Stimulated activated CD4-positive, alpha-beta T cell treated with anti-CD3 and anti-CD28 coated beads, TNF-alpha, amount 100 ng/mL, for 24 hours (primary cell): ENCODE measurements at regions not wholly inside any gene's neighbourhood (a gene's known extent, or its start where the extent isn't known, plus 50 kb on each side); places are given as distances from the start of the nearest gene placed in this dataset.
"Not testable (repeated sequence)": the region's sequence is repeated elsewhere in the genome, so short reads cannot be mapped to it uniquely, and the experiment has no call there.

ENCODE experiments used
- DNase-seq, 3 experiments: peaks; one replicate each; pipeline ENCODE4 v3.0.0-alpha.2; 2020; ENCODE audit warnings: low read depth in 3 of 3

DNA sequence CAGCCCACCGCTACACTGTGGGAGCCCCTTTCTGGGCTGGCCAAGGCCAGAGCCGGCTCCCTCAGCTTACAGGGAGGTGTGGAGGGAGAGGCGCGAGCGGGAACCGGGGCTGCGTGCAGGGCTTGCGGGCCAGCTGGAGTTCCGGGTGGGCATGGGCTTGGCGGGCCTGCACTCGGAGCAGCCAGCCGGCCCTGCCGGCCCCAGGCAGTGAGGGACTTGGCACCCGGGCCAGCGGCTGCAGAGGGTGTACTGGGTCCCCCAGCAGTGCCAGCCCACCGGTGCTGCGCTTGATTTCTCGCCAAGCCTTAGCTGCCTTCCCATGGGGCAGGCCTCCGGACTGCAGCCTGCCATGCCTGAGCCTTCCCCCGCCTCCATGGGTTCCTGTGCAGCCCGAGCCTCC, 306.2 kb downstream of the PPP4R3C start:
- DNase-seq, result not testable (repeated sequence)

DNA sequence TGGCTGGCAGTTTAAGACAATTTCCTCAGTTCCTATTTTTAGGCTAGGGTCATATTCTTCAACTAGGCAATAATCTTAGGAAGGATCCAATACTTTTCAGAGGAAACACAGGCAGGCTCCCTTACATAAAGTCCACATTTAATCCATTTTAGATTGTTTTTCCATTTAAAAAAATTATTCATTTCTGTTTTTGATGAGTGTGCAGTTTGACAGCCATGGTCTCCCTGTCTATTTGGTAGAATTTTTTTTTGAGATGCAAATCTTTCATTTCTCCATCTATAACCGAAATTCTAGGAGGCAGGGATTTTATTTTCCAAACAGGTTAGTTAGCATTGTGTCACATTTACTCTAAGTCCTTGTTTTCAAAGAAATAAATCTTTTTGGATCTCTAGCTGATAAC, 326.8 kb downstream of the PPP4R3C start:
- no peak for DNase-seq

DNA sequence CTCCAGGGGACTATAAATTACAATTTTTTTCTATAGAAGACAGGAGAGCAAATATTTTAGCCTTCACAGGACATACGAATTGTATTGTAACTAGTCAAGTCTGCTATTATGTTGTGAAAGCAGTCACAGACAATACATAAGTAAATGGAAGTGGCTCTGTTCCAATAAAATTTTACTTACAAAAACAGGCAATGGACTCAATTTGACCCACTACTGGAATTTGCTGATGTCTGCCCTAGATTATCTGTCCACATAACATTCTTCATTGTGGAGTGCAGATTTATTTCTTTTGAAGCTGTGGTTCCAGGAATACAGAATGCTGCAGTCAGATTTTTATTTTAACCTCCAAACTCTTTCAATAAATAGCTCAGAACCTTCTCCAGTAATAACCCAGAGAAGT, 330.3 kb downstream of the PPP4R3C start:
- no peak for DNase-seq

DNA sequence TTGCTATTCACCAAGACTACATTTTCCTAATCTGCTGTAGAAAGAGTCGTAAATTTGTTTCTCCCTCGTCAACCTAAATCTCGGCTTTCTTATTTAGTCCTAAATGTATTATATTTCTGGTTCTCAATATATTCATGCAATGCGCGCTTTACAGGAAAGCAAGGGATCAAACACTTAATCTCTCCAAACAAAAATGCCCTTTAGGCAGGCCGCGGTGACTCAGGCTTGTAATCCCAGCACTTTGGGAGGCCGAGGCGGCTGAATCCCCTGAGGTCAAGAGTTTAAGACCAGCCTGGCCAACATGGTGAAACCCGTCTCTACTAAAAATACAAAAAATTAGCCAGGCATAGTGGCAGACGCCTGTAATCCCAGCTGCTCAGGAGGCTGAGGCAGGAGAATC, 376.0 kb downstream of the PPP4R3C start:
- DNase-seq, result not testable (repeated sequence)

DNA sequence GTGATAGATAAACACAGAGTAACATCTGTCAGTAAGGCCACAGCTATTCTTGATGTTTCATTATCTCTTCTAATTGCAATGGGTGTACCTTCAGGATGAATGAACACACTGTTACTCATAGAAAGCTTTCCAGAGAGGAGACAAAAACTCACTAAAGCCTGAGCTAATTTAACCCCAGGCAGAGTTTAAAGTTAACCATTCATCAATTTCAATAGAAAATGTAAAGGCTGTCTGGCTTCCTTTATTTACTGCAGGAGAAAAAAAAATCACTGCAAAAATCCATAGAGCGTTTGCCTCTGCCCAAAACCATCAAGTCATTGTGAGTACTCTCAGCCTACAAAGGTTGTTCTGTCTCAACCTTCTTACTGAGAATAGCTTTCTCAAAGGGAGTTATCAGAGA, 376.9 kb downstream of the PPP4R3C start:
- DNase-seq, result no peak

DNA sequence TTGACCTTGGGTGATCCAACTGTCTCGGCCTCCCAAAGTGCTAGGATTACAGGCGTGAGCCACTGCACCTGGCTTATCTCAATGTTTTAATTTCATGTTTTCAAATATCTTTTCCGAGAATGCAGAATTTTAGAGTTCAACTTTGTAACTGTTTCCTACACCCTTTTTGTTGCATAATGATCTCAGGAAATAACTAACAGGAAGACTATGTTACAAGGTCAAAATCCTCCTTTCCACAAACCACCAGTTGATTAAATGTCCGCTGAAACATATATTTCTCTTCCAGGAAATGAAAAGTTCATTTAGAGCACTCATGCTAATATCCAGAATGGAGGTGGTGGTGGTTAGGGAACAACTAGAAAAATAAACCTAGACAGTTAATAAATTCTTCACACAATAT, 377.8 kb downstream of the PPP4R3C start:
- no peak for DNase-seq

DNA sequence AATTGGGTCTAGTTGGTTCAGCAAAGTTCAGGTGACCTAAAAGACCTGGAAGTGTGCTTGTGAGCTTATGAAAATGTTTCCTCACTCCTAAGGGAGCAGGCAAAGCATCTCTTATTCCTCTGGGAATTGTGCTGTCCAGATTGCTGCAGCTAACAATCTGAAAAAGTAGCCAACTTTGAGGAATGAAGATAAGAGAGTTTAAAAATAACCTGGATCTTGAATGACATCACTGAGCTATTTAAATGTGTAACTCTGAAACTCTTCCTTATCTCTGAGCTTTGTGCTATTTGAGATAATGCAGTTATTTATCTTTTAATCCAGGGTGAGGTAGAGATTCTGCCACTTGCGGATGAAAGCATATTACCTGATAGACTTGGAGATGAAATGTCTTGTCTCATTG, 384.8 kb downstream of the PPP4R3C start:
- DNase-seq, result no peak

DNA sequence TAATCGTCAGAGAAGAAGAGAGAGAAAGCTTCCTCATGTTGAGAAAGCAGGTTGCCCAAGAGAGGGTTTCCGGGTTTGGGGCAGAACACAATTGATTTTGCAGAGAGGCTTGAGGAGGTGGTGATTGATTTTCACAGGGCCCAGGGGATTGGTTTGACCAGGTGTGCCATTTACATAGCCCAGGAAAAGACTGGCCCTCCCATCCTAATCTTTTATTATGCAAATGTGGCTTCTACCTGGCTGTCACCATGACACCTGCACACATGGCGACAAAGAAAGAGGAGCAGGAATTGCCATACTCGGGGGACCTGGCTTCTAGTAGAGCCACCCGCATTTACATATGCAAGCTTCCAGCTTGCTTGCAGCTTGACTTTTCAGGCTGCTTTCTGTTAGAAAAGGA, 405.3 kb downstream of the PPP4R3C start:
- no peak for DNase-seq

DNA sequence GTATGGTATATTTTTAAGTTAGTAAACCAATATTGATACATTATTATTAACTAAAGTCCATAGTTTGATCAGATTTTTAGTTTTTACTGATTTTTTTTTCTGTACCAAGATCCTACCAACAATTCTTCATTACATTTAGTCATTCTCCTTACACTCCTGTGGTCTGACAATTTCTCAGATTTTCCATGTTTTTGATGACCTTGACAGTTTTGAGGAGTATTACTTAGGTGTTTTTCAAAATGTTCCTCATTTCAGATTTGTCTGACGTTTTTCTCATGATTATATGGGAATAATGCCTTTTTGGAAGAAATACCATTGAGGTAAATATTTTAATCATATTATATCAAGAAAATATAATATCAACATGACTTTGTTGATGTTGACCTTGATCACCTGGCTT, 423.8 kb downstream of the PPP4R3C start:
- no peak for DNase-seq

DNA sequence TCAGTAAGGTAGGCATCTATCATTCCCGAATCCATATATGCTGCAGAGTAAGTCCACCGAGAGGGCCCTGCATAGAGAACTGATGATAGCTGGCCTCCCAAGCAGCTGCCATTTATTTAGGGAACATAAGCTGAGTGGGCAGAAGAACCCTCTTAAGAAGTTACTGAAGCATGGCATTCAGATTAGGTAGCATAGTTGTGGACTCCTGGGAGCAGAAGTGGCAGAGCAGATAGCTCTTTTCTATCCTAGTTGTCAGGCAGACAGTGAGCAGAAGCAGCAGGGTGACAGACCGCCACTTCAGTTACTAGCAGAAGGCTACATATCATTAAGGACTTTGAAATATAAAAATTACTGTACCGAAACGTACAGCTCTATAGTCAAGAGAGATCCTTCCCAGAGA, 454.7 kb downstream of the PPP4R3C start:
- no peak for DNase-seq

DNA sequence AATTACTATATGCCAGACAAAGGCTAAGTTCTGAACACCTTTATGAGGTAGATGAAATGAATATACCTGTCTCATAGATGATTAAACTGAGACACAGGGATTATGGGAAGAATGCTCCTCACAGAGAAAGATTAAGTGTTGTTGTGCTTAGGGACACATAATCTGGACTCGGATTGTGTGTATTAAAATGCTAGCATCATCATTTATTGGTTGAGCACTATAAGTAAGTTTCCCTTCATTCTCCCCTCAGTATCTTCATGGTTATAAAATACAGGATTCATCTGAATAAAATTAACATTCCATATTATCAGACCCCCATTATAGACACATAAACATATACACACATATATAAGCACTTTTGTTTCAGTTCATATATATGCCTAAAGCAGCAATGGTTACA, 463.5 kb downstream of the PPP4R3C start:
- no peak for DNase-seq

DNA sequence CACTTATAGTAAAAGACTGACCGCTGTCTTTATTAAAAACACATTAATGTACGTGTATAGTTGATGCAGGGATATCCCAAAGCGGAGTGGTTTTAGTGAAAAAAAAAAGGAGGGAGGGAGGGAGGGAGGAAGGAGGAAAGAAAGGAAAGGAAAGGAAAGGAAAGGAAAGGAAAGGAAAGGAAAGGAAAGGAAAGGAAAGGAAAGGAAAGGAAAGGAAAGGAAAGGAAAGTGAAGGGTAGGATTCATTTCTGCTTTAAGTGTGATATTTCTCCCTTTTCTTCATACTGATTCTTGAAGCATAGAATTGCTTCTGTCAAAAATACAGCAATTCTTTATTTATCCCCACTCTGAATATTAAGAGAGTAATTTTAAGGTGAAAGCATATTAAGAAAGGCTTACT, 504.9 kb downstream of the PPP4R3C start:
- DNase-seq, result no peak

DNA sequence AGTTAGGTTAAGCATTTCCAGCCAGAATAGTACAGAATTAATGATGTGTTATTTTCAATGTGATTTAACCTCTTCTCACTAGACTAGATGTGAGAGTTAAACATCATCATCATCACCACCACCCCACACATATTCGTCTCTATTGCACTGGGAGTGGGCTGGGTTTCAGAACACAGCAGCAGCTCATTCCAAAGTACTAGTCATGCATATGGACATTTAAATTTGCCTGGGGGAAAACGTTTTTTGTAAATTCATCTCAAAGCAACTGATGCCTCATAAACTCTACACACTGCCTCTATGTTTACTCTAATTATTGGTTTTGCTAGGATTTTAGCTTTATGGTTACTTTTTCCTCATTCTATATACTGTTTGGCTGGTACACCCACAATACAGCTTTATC, 509.1 kb downstream of the PPP4R3C start:
- no peak for DNase-seq

DNA sequence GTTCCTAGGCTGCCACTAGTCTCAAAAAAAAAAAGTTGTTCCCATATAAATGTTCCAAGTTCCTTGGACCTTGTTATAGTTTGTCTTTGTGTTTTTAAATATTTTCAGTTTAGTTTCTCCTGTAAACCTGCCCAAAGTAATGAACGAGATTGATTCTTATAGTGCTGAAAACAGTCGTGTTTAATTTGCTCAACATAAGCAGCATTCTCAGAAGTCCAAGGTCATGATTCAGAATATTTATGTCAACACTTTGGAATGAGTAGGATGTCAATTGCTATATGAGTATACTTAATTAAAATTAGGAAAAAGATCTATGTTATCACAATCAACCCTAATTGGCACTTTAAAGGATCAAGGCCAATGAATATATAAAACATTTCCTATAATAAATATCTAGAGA, 510.9 kb downstream of the PPP4R3C start:
- no peak for DNase-seq

DNA sequence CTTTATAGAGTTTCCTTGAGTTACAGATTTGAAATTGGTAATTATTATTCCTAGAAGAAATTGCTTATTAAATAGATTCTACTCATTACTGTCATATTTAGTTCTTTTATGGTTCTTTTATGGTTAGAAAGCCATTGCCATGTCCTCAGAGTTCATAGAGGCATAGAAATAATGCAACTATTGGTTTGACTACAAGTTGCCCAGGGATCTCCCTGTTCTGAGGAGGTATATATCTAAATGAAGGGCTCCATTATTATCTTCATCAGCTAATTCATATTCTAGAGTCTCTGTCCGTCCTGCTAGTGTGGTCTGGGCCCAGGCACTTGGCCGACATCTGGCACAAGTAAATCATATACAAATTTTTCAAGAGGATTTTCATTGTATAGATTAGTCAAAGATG, 535.7 kb downstream of the PPP4R3C start:
- no peak for DNase-seq

DNA sequence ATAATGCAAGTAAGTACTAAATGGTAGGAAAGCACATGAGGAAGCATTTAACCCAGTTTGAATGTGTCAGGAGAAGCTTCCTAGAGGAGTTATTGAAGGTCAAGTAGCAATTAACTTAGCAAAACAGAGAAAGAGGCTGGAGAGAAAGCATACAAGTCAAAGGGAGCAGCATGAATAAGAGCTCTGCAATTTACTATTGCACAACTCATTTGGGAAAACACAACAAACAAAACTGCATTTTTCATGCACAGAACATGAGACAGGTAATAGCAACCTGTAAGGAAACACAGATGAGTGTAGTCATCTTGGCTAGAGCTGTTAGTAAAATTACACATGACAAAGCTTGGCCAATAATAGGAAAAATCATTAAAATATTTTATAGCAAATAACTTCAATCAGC, 538.1 kb downstream of the PPP4R3C start:
- DNase-seq, result no peak

DNA sequence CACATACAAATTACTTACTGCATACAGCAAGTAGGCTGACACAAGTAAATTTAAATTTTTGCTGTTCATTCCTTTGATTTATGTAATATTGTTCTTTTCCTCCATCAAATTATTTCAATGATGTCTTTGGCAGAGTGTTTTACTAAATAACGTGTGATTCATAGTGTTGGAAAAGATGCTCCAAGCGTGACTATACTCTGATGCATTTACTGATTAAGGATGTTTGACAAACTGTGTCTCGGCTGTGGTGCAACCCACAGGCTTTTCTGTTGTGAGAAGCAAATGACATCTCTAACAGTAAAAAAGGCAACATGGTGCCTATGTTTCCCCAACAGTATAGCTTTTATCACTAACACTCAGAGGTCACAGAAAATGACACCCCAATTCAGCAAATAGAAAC, 540.9 kb downstream of the PPP4R3C start:
- no peak for DNase-seq

DNA sequence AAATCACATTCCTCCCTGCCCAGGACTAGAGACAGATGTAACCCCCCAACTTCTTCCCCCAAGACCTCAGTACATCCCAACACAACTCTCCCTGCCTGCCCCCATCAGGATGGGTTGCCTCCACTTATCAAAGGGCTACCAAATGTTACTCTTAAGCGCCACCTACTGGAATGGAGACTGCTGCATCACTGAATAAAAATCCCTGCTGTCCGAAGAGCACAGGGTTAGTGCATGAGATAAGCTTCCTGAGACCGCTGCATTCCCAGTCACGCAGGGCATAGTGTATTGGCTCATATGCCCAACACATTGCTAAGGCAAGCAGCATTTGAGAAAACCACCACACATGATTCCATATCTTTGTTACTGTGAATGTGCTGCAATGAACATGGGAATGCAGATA, 544.5 kb downstream of the PPP4R3C start:
- no peak for DNase-seq

DNA sequence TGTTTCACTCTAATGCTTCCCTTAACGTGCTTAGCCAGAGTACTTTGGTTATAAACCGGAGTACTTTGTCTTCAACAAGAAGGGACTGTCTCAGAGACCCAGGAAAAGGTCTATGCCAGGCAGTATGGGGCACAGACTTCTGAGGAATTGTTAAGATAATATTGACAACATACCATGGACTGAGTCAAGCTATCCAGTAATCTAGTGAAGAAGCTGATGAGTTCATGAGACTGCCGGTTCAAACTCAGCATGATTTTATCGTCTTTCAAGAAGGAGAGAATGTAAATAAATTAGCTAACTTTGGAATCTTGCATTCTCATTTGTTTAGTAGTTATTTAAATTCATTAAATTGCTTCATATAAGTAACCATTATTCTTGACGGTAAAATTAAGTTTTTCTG, 546.1 kb downstream of the PPP4R3C start:
- DNase-seq, result no peak

DNA sequence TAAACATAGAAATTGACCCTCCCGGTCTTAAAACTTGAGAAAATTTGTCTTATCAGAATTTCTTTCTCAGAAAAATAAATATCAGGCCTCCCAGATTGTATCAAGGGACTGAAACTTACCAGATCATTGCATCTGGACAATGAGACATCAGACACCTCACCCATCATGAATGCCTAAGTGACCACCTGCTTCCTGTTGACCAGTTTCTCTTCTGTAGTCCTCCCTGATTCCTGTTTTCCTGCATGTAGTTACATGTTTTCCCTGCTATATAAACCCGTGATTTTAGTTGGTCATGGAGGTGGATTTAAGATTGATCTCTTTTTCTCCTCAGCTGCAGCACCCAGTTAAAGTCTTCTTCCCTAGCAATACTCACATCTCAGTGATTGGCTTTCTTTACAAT, 548.1 kb downstream of the PPP4R3C start:
- no peak for DNase-seq

DNA sequence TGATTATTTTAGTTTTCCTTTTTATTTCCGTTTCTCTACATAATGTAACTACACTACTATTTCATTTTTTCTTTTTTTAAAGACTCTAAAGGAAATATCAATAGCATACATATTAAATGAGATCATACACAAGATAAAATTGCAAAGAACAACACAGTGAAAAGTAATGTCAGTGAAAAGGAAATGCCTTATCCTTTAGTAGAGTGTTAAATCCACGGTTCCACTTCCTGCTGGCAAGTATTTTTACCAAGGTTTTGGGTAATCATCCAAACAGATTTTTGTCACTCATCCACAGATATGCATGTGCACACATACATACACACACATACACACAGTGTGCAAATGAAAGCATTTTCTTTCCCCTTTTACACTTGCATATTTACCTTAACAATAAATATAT, 548.9 kb downstream of the PPP4R3C start:
- DNase-seq, result no peak

DNA sequence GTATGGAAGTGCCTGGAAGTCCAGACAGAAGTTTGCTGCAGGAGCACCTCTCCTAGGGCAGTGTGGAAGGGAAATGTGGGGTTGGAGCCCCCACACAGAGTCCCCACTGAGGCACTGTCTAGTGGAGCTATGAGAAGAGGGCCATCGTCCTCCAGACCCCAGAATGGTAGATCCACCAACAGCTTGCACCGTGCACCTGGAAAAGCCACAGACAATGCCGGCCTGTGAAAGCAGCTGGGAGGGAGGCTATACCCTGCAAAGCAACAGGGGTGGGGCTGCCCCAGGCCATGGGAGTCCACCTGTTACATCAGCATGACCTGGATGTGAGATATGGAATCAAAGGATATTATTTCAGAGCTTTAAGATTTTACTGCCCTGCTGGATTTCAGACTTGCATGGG, 551.4 kb downstream of the PPP4R3C start:
- DNase-seq, result not testable (repeated sequence)

DNA sequence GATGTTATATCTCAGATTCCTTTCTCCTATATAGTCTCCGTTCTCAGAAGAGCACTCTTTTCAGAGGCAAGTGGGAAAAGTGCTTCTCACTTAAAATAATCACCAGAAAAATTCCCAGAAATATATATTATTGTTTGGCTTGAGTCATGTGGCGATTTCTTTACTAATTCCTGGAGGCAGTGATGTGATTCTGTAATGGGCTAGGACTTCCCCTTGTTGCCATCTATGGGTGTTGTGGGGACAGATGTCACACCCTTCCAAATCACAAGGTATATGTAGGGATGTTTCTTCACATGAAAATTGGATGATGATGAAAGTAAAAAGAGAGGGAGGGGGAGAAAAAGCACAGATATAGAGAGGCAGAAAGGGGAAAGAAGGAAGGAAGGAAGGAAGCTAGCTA, 553.4 kb downstream of the PPP4R3C start:
- DNase-seq, result no peak

DNA sequence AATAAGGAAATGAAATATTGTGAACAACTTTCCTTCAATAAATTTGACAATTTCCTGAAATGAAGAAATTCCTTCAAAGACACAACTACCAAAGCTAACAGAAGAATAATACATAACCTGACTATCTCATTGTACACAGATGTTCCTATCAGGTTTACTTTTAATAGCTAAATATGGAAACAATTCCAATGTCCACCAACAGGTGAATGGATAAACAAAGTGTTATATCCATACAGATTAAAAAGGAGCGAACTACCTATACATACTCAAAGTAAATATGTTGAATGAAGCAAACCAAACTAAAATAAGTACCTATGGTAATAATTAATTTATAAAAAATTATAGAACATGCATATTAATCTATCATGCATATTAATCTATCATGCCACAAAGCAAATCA, 554.9 kb downstream of the PPP4R3C start:
- no peak for DNase-seq

DNA sequence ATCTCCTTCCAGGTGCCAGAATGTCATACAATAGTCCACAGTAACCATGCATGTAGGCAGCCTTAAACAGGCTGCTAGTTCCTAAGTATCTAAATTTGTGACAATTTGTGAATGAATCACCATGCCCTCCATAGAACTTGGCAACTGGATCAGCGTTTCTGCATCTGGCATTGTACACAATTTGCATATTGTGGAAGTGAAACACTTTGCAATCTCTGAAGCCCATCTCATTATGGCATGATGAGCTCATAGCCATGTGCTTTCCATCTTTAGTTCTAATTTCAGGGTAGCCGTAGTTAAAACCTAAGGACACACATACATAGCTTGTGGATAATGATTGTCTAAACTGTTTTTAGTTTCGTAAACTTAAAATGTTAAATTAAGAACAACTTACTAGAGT, 573.6 kb downstream of the PPP4R3C start:
- DNase-seq, result no peak
